A549 (cell line): ENCODE measurements at regions not wholly inside any gene's neighbourhood (a gene's known extent, or its start where the extent isn't known, plus 50 kb on each side); places are given as distances from the start of the nearest gene placed in this dataset.

Source experiments
- MAFK ChIP-seq: fragments of 450-650 bp; IDR thresholded peaks from 2 replicates; pipeline ENCODE4 v1.6.1; 2014; ENCODE audit not compliant: partially characterized antibody
- POLR2A ChIP-seq: IDR thresholded peaks from 2 replicates; pipeline ENCODE4 v1.6.1; 2012; ENCODE audit warnings: mild to moderate bottlenecking, low read length
- SMC3 ChIP-seq: fragments of >200 bp; sonication (Bioruptor Twin); formaldehyde crosslinking; IDR thresholded peaks from 3 replicates; pipeline ENCODE4 v1.6.1; 2018; ENCODE audit warnings: inconsistent platforms
- TF ChIP-seq, protein P1 (sequence below): fragments of >200 bp; sonication (Bioruptor Twin); formaldehyde crosslinking; IDR thresholded peaks from 3 replicates; pipeline ENCODE4 v1.5.1; 2016

DNA sequence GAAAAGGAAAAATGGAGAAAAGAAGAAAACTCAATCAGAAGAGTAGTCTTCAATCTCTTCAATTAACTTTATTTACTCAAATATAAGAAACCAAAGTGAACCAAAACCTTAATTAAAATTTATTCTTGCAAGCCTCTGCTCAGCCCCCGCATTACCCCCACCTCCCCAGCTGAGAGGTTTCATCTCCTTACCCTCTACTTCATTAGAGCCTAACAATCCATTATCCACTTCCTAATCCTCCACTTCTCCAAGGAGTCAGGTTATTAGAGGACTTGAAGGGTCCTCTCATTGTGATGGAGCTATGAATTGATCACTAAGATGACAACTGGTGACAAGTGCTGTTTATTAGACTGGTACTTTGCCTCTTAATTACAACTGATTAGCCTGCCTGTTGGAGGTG is 956.5 kb downstream of the TFAP2A start:
- TF ChIP-seq MAFK, result no peak
- TF ChIP-seq, protein P1, sequence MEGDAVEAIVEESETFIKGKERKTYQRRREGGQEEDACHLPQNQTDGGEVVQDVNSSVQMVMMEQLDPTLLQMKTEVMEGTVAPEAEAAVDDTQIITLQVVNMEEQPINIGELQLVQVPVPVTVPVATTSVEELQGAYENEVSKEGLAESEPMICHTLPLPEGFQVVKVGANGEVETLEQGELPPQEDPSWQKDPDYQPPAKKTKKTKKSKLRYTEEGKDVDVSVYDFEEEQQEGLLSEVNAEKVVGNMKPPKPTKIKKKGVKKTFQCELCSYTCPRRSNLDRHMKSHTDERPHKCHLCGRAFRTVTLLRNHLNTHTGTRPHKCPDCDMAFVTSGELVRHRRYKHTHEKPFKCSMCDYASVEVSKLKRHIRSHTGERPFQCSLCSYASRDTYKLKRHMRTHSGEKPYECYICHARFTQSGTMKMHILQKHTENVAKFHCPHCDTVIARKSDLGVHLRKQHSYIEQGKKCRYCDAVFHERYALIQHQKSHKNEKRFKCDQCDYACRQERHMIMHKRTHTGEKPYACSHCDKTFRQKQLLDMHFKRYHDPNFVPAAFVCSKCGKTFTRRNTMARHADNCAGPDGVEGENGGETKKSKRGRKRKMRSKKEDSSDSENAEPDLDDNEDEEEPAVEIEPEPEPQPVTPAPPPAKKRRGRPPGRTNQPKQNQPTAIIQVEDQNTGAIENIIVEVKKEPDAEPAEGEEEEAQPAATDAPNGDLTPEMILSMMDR, result no peak
- TF ChIP-seq SMC3, result no peak
- no peak for TF ChIP-seq POLR2A
